Calu3 (cell line): ENCODE measurements at regions not wholly inside any gene's neighbourhood (a gene's known extent, or its start where the extent isn't known, plus 50 kb on each side); places are given as distances from the start of the nearest gene placed in this dataset.

Experiments used
- BruUV-seq: library from RNA; stranded (reverse); fragments of 400-500 nt; replicated peaks from 2 replicates; lab custom pipeline; 2021; lab: Mats Ljungman, UMichigan
- CTCF ChIA-PET: fragments of 300-600 bp; sonication (Branson Sonifier 250); formaldehyde crosslinking; loops from one replicate; lab custom pipeline; 2022; ENCODE audit warnings: antibody characterized with exemption; lab: Charles Lee
- DNase-seq: peaks from one replicate; pipeline ENCODE4 v3.0.0; 2022
- H3K27ac Mint-ChIP-seq: one replicate; pipeline ENCODE4 v1.8.0; 2022; ENCODE audit warnings: mixed read lengths; ENCODE audit not compliant: unreplicated experiment
- H3K27me3 Mint-ChIP-seq: one replicate; pipeline ENCODE4 v1.8.0; 2022; ENCODE audit warnings: mixed read lengths; ENCODE audit not compliant: unreplicated experiment
- H3K36me3 Mint-ChIP-seq: one replicate; pipeline ENCODE4 v1.8.0; 2022; ENCODE audit warnings: mild to moderate bottlenecking, moderate library complexity, mixed read lengths; ENCODE audit not compliant: insufficient read depth, unreplicated experiment
- H3K4me1 Mint-ChIP-seq: one replicate; pipeline ENCODE4 v1.8.0; 2022; ENCODE audit warnings: mild to moderate bottlenecking, low read depth, mixed read lengths; ENCODE audit not compliant: unreplicated experiment
- H3K4me3 Mint-ChIP-seq: one replicate; pipeline ENCODE4 v1.8.0; 2022; ENCODE audit warnings: mild to moderate bottlenecking, low read depth, moderate library complexity, mixed read lengths; ENCODE audit not compliant: unreplicated experiment
- H3K9me3 Mint-ChIP-seq: one replicate; pipeline ENCODE4 v1.8.0; 2022; ENCODE audit warnings: low read depth, mixed read lengths; ENCODE audit not compliant: unreplicated experiment
- CTCF ChIP-seq: fragments of 200-600 bp; IDR thresholded peaks from one replicate; pipeline ENCODE4 v1.8.0; 2022; ENCODE audit warnings: antibody characterized with exemption; ENCODE audit not compliant: unreplicated experiment
- intact Hi-C: fragments of 100-400 bp; cut with micrococcal nuclease; formaldehyde crosslinking; loops from one replicate; pipeline ENCODE4 v1.10.0; 2022; ENCODE audit not compliant: unreplicated experiment

GRCh38 chr1:29912425-29912824 lies 676.1 kb downstream of the PTPRU start:
- CTCF ChIA-PET: no interaction called here
- Mint-ChIP-seq H3K4me3 (no peak overlapping the region), H3K36me3 (no peaks in the 10 kb centered on the region)

GRCh38 chr1:29909962-29910361 lies 673.6 kb downstream of the PTPRU start:
- CTCF ChIA-PET: no interaction called here
- no peaks in the 10 kb centered on the region for H3K36me3 Mint-ChIP-seq
- no peaks in the 10 kb centered on the region for H3K4me1 Mint-ChIP-seq
- DNase-seq: no peak
- intact Hi-C loops: loop anchor here (5.0 to 10.0 kb wide), 2 partner anchors 115 to 797 kb away; no protein-coding TSS in a partner anchor
- no TSS peak for BruUV-seq
- H3K27ac Mint-ChIP-seq: no peak overlapping the region
- H3K9me3 Mint-ChIP-seq: no peaks in the 10 kb centered on the region
- H3K27me3 Mint-ChIP-seq: peaks cover 70% of the 10 kb centered on the region
- H3K4me3 Mint-ChIP-seq: no peak overlapping the region
- no peak for TF ChIP-seq CTCF

More at GRCh38 chr1:29912425-29912824, 676.1 kb downstream of the PTPRU start:
- peak; percentile 29 for TF ChIP-seq CTCF
- DNase-seq: peak; percentile 51
- no peak overlapping the region for H3K27ac Mint-ChIP-seq
- H3K9me3 Mint-ChIP-seq: no peaks in the 10 kb centered on the region
- intact Hi-C loops: loop anchor here (1.0 to 5.0 kb wide), 3 partner anchors 175 to 795 kb away; no protein-coding TSS in a partner anchor
- BruUV-seq: no TSS peak
- H3K27me3 Mint-ChIP-seq: peaks cover 60% of the 10 kb centered on the region
- no peaks in the 10 kb centered on the region for H3K4me1 Mint-ChIP-seq

GRCh38 chr1:29907596-29907995 lies 671.3 kb downstream of the PTPRU start:
- no peak for TF ChIP-seq CTCF

GRCh38 chr1:29906927-29907326 lies 670.6 kb downstream of the PTPRU start:
- H3K27ac Mint-ChIP-seq: no peak overlapping the region
- H3K27me3 Mint-ChIP-seq: peaks cover 86% of the 10 kb centered on the region
- H3K4me1 Mint-ChIP-seq: no peaks in the 10 kb centered on the region
- H3K36me3 Mint-ChIP-seq: no peaks in the 10 kb centered on the region
- H3K9me3 Mint-ChIP-seq: no peaks in the 10 kb centered on the region
- no peak overlapping the region for H3K4me3 Mint-ChIP-seq
- no peak for TF ChIP-seq CTCF
- DNase-seq: no peak
- no TSS peak for BruUV-seq
- CTCF ChIA-PET: no interaction called here
- intact Hi-C loops: loop anchor here (10.0 kb wide), 1 partner anchor 112 kb away; no protein-coding TSS in a partner anchor

More at GRCh38 chr1:29907596-29907995, 671.3 kb downstream of the PTPRU start:
- CTCF ChIA-PET: no interaction called here
- intact Hi-C loops: loop anchor here (10.0 kb wide), 1 partner anchor 113 kb away; no protein-coding TSS in a partner anchor
- Mint-ChIP-seq H3K27ac (no peak overlapping the region), H3K9me3 (no peaks in the 10 kb centered on the region), H3K36me3 (no peaks in the 10 kb centered on the region), H3K4me1 (no peaks in the 10 kb centered on the region), H3K27me3 (peaks cover 79% of the 10 kb centered on the region), H3K4me3 (no peak overlapping the region)
- no TSS peak for BruUV-seq
- no peak for DNase-seq
